IMR-90 (cell line): ENCODE measurements at regions not wholly inside any gene's neighbourhood (a gene's known extent, or its start where the extent isn't known, plus 50 kb on each side); places are given as distances from the start of the nearest gene placed in this dataset.

Experiments used
- ATAC-seq: fragments of 200-7000 bp; cut with Tn5 transposase; 2 replicates; pipeline ENCODE4 v1.9.1; 2020; ENCODE audit warnings: low read depth, mild to moderate bottlenecking, moderate library complexity
- BruUV-seq: library from RNA; stranded (reverse); fragments of 400-500 nt; replicated peaks from 2 replicates; lab custom pipeline; 2021; lab: Mats Ljungman, UMichigan
- CTCF ChIA-PET: fragments of 300-600 bp; formaldehyde crosslinking; extraction: SDS; loops from one replicate; lab custom pipeline; 2021; ENCODE audit warnings: antibody characterized with exemption; lab: Yijun Ruan, JAX
- POLR2A ChIA-PET: fragments of 300-600 bp; sonication (Branson Sonifier 250); formaldehyde crosslinking; loops from one replicate; lab custom pipeline; 2022; ENCODE audit warnings: antibody characterized with exemption; ENCODE audit not compliant: unreplicated experiment; lab: Charles Lee
- DNase-seq: peaks from one replicate; pipeline ENCODE4 v3.0.0; 2013
- H2AFZ ChIP-seq: replicated peaks from 2 replicates; pipeline ENCODE3; 2013; ENCODE audit warnings: low read length, mild to moderate bottlenecking; ENCODE audit not compliant: poor library complexity
- H2AK5ac ChIP-seq: 2 replicates; pipeline ENCODE4 v1.6.1; 2013; ENCODE audit warnings: low read depth, low read length, inconsistent platforms
- H2AK9ac ChIP-seq: replicated peaks from 2 replicates; pipeline ENCODE3; 2013; ENCODE audit warnings: mild to moderate bottlenecking, low read depth, low read length, moderate library complexity; ENCODE audit not compliant: poor library complexity
- H2BK120ac ChIP-seq: 2 replicates; pipeline ENCODE4 v1.6.1; 2013; ENCODE audit warnings: low read depth, low read length, inconsistent platforms
- H2BK15ac ChIP-seq: 3 replicates; pipeline ENCODE4 v1.6.1; 2013; ENCODE audit warnings: low read depth, low read length, inconsistent platforms
- H2BK20ac ChIP-seq: 2 replicates; pipeline ENCODE4 v1.6.1; 2013; ENCODE audit warnings: low read depth, mild to moderate bottlenecking, inconsistent platforms, low read length, moderate library complexity
- H2BK5ac ChIP-seq: 2 replicates; pipeline ENCODE4 v1.6.1; 2013; ENCODE audit warnings: mild to moderate bottlenecking, low read depth, low read length, inconsistent platforms; ENCODE audit not compliant: poor library complexity, severe bottlenecking
- H3K14ac ChIP-seq: replicated peaks from 2 replicates; pipeline ENCODE4 v1.6.1; 2013; ENCODE audit warnings: low read depth, low read length, inconsistent platforms
- H3K18ac ChIP-seq: 2 replicates; pipeline ENCODE4 v1.6.1; 2013; ENCODE audit warnings: low read depth, low read length, control low read depth
- H3K23ac ChIP-seq: 2 replicates; pipeline ENCODE4 v1.6.1; 2013; ENCODE audit warnings: low read depth, low read length, inconsistent platforms
- H3K27ac ChIP-seq: 2 replicates; pipeline ENCODE4 v1.5.1; 2013; ENCODE audit warnings: mild to moderate bottlenecking, control low read depth, low read length; ENCODE audit not compliant: insufficient read depth
- H3K27me3 ChIP-seq: 2 replicates; pipeline ENCODE4 v1.6.1; 2013; ENCODE audit warnings: low read length; ENCODE audit not compliant: control insufficient read depth, insufficient read depth
- H3K36me3 ChIP-seq: 2 replicates; pipeline ENCODE4 v1.6.1; 2013; ENCODE audit warnings: low read length, mixed read lengths; ENCODE audit not compliant: control insufficient read depth, insufficient read depth
- H3K4ac ChIP-seq: 2 replicates; pipeline ENCODE4 v1.6.1; 2013; ENCODE audit warnings: low read depth, low read length, inconsistent platforms
- H3K4me1 ChIP-seq: 2 replicates; pipeline ENCODE4 v1.6.1; 2013; ENCODE audit warnings: low read length, mixed read lengths; ENCODE audit not compliant: control insufficient read depth, insufficient read depth
- H3K4me2 ChIP-seq: 2 replicates; pipeline ENCODE4 v1.6.1; 2013; ENCODE audit warnings: low read depth, mild to moderate bottlenecking, control low read depth, low read length, moderate library complexity
- H3K4me3 ChIP-seq: 2 replicates; pipeline ENCODE4 v1.5.1; 2013; ENCODE audit warnings: low read depth, mild to moderate bottlenecking, control low read depth, low read length, moderate library complexity; ENCODE audit not compliant: insufficient read depth
- H3K56ac ChIP-seq: 2 replicates; pipeline ENCODE4 v1.6.1; 2013; ENCODE audit warnings: low read length, inconsistent platforms; ENCODE audit not compliant: insufficient read depth; ENCODE audit errors: extremely low read depth
- H3K79me1 ChIP-seq, 2 experiments: 2 replicates each; pipeline ENCODE4 v1.6.1; 2013; ENCODE audit warnings: low read length in 2 of 2, inconsistent platforms in 1 of 2, low read depth in 1 of 2
- H3K9ac ChIP-seq: 2 replicates; pipeline ENCODE4 v1.6.1; 2013; ENCODE audit warnings: low read depth, low read length, control low read depth
- H3K9me1 ChIP-seq: 2 replicates; pipeline ENCODE4 v1.6.1; 2013; ENCODE audit warnings: low read length, inconsistent platforms; ENCODE audit not compliant: insufficient read depth
- H3K9me3 ChIP-seq: 2 replicates; pipeline ENCODE4 v1.6.1; 2013; ENCODE audit warnings: low read length; ENCODE audit not compliant: control insufficient read depth, insufficient read depth
- H4K20me1 ChIP-seq: 2 replicates; pipeline ENCODE4 v1.6.1; 2013; ENCODE audit warnings: low read length, inconsistent platforms; ENCODE audit not compliant: insufficient read depth
- H4K5ac ChIP-seq: 2 replicates; pipeline ENCODE4 v1.6.1; 2013; ENCODE audit warnings: mild to moderate bottlenecking, low read depth, low read length, control low read depth
- H4K8ac ChIP-seq, 2 experiments: 2 replicates each; pipeline ENCODE4 v1.6.1; 2013; ENCODE audit warnings: low read depth in 2 of 2, low read length in 2 of 2, control low read depth in 1 of 2, inconsistent platforms in 1 of 2
- H4K91ac ChIP-seq: 2 replicates; pipeline ENCODE4 v1.6.1; 2013; ENCODE audit warnings: low read depth, low read length, inconsistent platforms; ENCODE audit not compliant: insufficient read depth
- CHD1 ChIP-seq: IDR thresholded peaks from 2 replicates; pipeline ENCODE4 v1.6.1; 2012; ENCODE audit warnings: low read depth, low read length, improper control_type of control experiment
- MXI1 ChIP-seq: IDR thresholded peaks from 2 replicates; pipeline ENCODE4 v1.6.1; 2012; ENCODE audit warnings: low read depth, mild to moderate bottlenecking, low read length, moderate library complexity, borderline replicate concordance
- NFE2L2 ChIP-seq: fragments of 150-350 bp; IDR thresholded peaks from 2 replicates; pipeline ENCODE4 v1.6.1; 2016; ENCODE audit warnings: low read depth, mild to moderate bottlenecking, low read length
- RCOR1 ChIP-seq: IDR thresholded peaks from 2 replicates; pipeline ENCODE4 v1.6.1; 2012; ENCODE audit warnings: mild to moderate bottlenecking, low read length, improper control_type of control experiment; ENCODE audit not compliant: insufficient replicate concordance
- RFX5 ChIP-seq: IDR thresholded peaks from 2 replicates; pipeline ENCODE4 v1.8.0; 2012; ENCODE audit warnings: low read depth, mild to moderate bottlenecking, low read length, moderate library complexity
- WGBS, 2 experiments: methylation state at CpG; one replicate each; pipeline versions ENCODE4 v1.1.5 to v1.1.7; 2013; ENCODE audit warnings: missing lambda C conversion rate in 2 of 2; ENCODE audit not compliant: insufficient read length in 1 of 2; ENCODE audit errors: extremely low coverage in 2 of 2; 5-methylcytosine and 5-hydroxymethylcytosine counted together
- dilution Hi-C: fragments of 300-500 bp; cut with HindIII; formaldehyde crosslinking; loops from one replicate; pipeline ENCODE4 v1.14.3; 2018; ENCODE audit warnings: low sequenced_read_pairs; ENCODE audit not compliant: unreplicated experiment
- in situ Hi-C: fragments of 300-500 bp; cut with MboI; formaldehyde crosslinking; loops from 3 replicates; pipeline ENCODE4 v1.14.3; 2019; ENCODE audit warnings: low sequenced_read_pairs, inconsistent platforms, mixed read lengths
- intact Hi-C: fragments of 100-400 bp; cut with micrococcal nuclease; formaldehyde crosslinking; loops from 2 replicates; pipeline ENCODE4 v1.10.0; 2022

GRCh38 chr2:104047516-104047915, 806.4 kb upstream of the POU3F3 start:
- Histone ChIP-seq H3K9me1 (no peaks in the 10 kb centered on the region), H3K18ac (no peak overlapping the region), H3K79me1 (no peaks in the 10 kb centered on the region), H2BK120ac (no peak overlapping the region), H3K9ac (no peak overlapping the region), H3K4me2 (no peak overlapping the region), H4K8ac (no peak overlapping the region), H3K4me1 (no peaks in the 10 kb centered on the region), H3K27ac (no peak overlapping the region), H3K27me3 (no peaks in the 10 kb centered on the region), H2BK20ac (no peak overlapping the region), H3K9me3 (peaks cover 6% of the 10 kb centered on the region; the same call in 1 of the 2 replicates), H4K20me1 (no peaks in the 10 kb centered on the region), H3K56ac (no peak overlapping the region), H3K14ac (no peak overlapping the region), H4K91ac (no peak overlapping the region), H2AK9ac (no peak overlapping the region), H3K4ac (no peak overlapping the region), H2BK5ac (no peak overlapping the region), H3K23ac (no peak overlapping the region), H2AK5ac (no peak overlapping the region), H3K4me3 (no peak overlapping the region), H2BK15ac (no peak overlapping the region), H3K36me3 (no peaks in the 10 kb centered on the region), H4K5ac (no peak overlapping the region), H2AFZ (no peak overlapping the region)
- no TSS peak for BruUV-seq
- ChIA-PET CTCF (no interaction called here), POLR2A (no interaction called here)
- no CpG with 5 or more reads among the region's 10 CpGs for WGBS, 2 experiments
- in situ Hi-C loops, result no loop called here
- intact Hi-C loops, result no loop called here
- ATAC-seq (no peak), DNase-seq (no peak)
- dilution Hi-C loops, result no loop called here
- TF ChIP-seq NFE2L2 (no peak), RCOR1 (no peak), RFX5 (no peak), MXI1 (no peak), CHD1 (no peak)
